ENCODE measurements at regions not wholly inside any gene's neighbourhood (a gene's known extent, or its start where the extent isn't known, plus 50 kb on each side); places are given as distances from the start of the nearest gene placed in this dataset.

DNA sequence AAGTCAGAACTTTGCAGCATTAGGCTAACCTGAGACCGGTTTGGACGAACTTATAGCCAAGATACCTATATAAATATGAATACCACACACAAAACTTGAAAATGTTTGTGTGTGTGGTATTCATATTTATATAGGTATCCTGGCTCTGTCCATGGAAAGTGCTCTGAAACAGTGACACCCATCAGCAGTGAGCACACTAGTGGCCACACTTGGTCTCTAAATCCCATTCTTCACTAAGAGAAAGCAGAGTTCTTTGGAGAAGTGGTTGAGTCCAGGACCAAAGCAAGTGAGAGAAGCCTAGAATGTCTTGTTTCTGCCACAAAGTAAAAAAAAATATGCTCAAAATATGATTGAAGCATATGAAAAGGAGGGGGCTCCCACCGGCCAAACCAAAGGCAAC lies 146.5 kb downstream of the TWIST2 start:
- Mint-ChIP-seq H3K9me3 (peaks cover 17% of the 10 kb centered on the region), H3K4me1 (peaks cover 41% of the 10 kb centered on the region), H3K36me3 (ENCODE audit: low read depth) (peaks cover 4% of the 10 kb centered on the region), H3K27ac (peak overlapping the region in 1 of 3 experiments; percentile 42), H3K27me3 (ENCODE audit: low read depth) (peaks cover 16% of the 10 kb centered on the region), H3K4me3 (no peak overlapping the region)
- TF ChIP-seq, protein P1, sequence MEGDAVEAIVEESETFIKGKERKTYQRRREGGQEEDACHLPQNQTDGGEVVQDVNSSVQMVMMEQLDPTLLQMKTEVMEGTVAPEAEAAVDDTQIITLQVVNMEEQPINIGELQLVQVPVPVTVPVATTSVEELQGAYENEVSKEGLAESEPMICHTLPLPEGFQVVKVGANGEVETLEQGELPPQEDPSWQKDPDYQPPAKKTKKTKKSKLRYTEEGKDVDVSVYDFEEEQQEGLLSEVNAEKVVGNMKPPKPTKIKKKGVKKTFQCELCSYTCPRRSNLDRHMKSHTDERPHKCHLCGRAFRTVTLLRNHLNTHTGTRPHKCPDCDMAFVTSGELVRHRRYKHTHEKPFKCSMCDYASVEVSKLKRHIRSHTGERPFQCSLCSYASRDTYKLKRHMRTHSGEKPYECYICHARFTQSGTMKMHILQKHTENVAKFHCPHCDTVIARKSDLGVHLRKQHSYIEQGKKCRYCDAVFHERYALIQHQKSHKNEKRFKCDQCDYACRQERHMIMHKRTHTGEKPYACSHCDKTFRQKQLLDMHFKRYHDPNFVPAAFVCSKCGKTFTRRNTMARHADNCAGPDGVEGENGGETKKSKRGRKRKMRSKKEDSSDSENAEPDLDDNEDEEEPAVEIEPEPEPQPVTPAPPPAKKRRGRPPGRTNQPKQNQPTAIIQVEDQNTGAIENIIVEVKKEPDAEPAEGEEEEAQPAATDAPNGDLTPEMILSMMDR (IDR thresholded peaks at IDR 0.05; ENCODE audit: unreplicated experiment in 3 of 3): no peak

DNA sequence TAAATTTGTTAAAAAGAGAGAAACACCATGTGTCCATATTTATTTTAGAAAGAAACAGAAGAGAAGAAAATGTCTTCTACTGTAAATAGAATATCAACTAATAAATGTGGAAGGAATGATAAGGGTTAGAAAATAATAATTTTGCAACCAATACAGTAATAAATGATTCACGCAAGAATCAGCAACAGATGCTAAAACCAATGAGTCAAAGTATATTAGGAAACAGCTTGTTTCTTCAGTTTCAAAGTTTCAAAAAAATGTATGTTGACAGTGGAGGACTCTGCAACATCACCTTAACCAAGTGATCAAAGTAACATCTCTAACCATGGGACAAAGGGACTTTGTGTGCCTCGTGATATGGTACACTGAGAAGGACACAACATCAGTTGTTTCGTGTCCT lies 147.0 kb downstream of the TWIST2 start:
- Mint-ChIP-seq H3K9me3 (peaks cover 17% of the 10 kb centered on the region), H3K4me3 (no peak overlapping the region), H3K27ac (no peak overlapping the region), H3K4me1 (peaks cover 42% of the 10 kb centered on the region), H3K27me3 (ENCODE audit: low read depth) (peaks cover 16% of the 10 kb centered on the region), H3K36me3 (ENCODE audit: low read depth) (peaks cover 4% of the 10 kb centered on the region)
- TF ChIP-seq, protein P1 (IDR thresholded peaks at IDR 0.05; ENCODE audit: unreplicated experiment in 3 of 3): no peak

DNA sequence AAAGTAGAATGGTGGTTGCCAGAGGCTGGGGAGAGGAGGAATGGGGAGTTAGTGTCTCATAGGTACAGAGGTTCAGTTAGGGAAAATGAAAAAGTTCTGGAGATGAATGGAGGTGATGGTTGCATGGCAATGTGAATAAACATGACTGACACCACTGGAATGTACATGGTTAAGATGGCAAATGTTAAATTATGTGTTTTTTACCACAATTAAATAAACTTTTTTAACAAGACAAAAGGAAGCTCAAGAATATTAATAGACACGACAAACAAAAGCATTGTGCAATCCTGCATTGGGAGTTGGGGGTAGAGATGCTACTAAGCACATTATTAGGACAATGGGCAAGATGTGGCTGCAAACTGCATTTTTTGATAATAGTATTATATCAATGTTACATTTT lies 147.7 kb downstream of the TWIST2 start:
- peaks cover 42% of the 10 kb centered on the region for H3K4me1 Mint-ChIP-seq
- peaks cover 22% of the 10 kb centered on the region for H3K27me3 Mint-ChIP-seq (ENCODE audit: low read depth)
- H3K4me3 Mint-ChIP-seq: no peak overlapping the region
- H3K36me3 Mint-ChIP-seq (ENCODE audit: low read depth): peaks cover 4% of the 10 kb centered on the region
- TF ChIP-seq, protein P1 (IDR thresholded peaks at IDR 0.05; ENCODE audit: unreplicated experiment in 3 of 3): no peak
- H3K9me3 Mint-ChIP-seq: peaks cover 18% of the 10 kb centered on the region
- peak overlapping the region in 1 of 3 experiments; percentile 22 for H3K27ac Mint-ChIP-seq

DNA sequence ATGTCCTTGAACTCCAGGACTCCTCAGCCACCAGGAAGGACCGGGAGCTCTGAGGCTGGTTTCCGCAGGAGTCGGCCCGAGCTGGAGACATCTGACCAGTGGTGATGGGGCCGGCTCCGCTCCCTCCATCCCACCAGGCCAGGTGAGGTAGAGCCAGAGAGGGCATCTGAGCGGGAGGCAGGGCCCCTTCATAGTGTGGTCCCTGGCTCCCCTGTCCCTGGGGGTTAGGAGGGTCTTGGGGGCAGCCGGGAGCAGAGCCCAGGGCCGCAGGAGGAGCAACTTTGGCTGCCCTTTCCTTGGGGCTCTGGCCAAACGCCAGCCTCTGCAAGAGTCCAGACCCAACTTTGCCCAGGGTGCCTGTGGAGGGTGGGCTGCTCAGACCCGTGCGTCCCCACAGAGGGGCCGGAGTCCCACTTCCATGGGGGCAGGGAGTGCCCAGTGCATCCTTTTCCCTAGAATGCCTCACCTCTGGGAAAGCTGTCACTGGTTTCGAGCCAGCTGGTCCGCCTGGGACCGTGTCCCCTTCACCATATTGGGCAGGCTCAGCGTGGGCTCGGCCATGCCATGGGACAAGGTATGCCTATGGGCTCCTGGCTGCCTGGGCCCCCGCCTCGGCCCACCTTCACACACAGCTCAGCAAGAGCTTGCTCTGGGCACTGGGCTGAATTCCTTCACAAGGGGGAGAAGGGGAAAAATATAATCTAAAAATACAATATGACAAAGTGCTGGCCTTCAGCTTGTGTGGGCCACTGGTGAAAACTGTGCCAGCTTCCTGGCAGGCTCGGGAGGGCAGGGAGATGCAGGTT lies 148.6 kb downstream of the TWIST2 start:
- Mint-ChIP-seq H3K9me3 (peaks cover 19% of the 10 kb centered on the region), H3K4me3 (no peak overlapping the region), H3K36me3 (ENCODE audit: low read depth) (peaks cover 5% of the 10 kb centered on the region), H3K27ac (peak overlapping the region in 1 of 3 experiments; percentile 95), H3K4me1 (peaks cover 38% of the 10 kb centered on the region), H3K27me3 (ENCODE audit: low read depth) (peaks cover 22% of the 10 kb centered on the region)
- TF ChIP-seq, protein P1 (IDR thresholded peaks at IDR 0.05; ENCODE audit: unreplicated experiment in 3 of 3): no peak

DNA sequence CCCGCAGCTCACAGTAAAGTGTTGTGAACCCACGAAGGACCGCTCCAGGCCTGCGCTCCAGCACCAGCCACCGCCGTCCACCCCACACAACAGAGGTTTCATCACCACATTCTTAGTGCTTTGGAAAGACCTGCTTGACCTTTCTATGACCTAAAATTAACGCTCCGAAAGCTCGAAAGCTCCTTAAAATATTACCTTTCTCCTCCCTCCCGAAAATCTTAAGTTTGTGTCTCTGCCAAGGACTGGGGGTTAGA lies 149.2 kb downstream of the TWIST2 start:
- TF ChIP-seq, protein P1 (IDR thresholded peaks at IDR 0.05; ENCODE audit: unreplicated experiment in 3 of 3): no peak
- Mint-ChIP-seq H3K4me3 (peak overlapping the region in 1 of 3 experiments; percentile 50), H3K9me3 (peaks cover 23% of the 10 kb centered on the region), H3K4me1 (peaks cover 38% of the 10 kb centered on the region), H3K27me3 (ENCODE audit: low read depth) (peaks cover 24% of the 10 kb centered on the region), H3K27ac (peak overlapping the region in 2 of 3 experiments; percentile 88 to 95), H3K36me3 (ENCODE audit: low read depth) (peaks cover 10% of the 10 kb centered on the region)

DNA sequence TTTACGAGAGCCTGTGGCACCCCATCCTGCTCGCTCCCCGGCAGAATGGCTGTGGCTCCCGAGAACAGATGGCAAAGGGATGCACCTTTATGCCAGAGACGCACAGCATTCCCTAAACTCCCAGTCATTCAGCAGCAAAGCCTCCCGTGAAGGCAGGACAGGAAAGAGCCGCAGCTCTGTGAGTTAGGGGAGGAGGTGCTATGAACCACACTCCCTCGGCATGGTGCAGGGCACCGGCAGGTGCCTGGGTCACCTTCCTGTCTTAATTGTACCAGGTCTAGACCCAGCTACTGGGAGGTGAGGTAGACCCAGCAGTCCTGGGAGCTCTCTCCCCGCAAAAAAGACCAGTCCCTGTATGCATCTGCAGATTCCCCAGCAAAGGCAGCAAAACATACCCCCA lies 149.8 kb downstream of the TWIST2 start:
- TF ChIP-seq, protein P1 (IDR thresholded peaks at IDR 0.05; ENCODE audit: unreplicated experiment in 3 of 3): no peak
- Mint-ChIP-seq H3K9me3 (peaks cover 28% of the 10 kb centered on the region), H3K4me3 (peak overlapping the region in 1 of 3 experiments; percentile 50), H3K27me3 (ENCODE audit: low read depth) (peaks cover 30% of the 10 kb centered on the region), H3K27ac (peak overlapping the region in 2 of 3 experiments; percentile 88 to 95), H3K36me3 (ENCODE audit: low read depth) (peaks cover 16% of the 10 kb centered on the region), H3K4me1 (peaks cover 44% of the 10 kb centered on the region)
